IPS DF 4.7 (cell line): ENCODE measurements at regions not wholly inside any gene's neighbourhood (a gene's known extent, or its start where the extent isn't known, plus 50 kb on each side); places are given as distances from the start of the nearest gene placed in this dataset.

ENCODE experiments used
- DNase-seq: peaks from one replicate; pipeline ENCODE4 v3.0.0-alpha.2; 2013; ENCODE audit warnings: low spot score; ENCODE audit errors: extremely low read depth

GRCh38 chr1:112788054-112788453 lies 72.9 kb upstream of the PPM1J start:
- DNase-seq = no peak

GRCh38 chr1:112783059-112783458 lies 67.9 kb upstream of the PPM1J start:
- no peak for DNase-seq

- no peak for DNase-seq
These were observed 64.8 kb upstream of the PPM1J start for GRCh38 chr1:112779665-112780526.

- no peak for DNase-seq
These were observed 63.0 kb upstream of the PPM1J start for GRCh38 chr1:112778137-112778536.

GRCh38 chr1:112776688-112777087 lies 61.6 kb upstream of the PPM1J start:
- DNase-seq = no peak

GRCh38 chr1:112772781-112773180 lies 57.6 kb upstream of the PPM1J start:
- DNase-seq = no peak

GRCh38 chr1:112770724-112771123 lies 55.6 kb upstream of the PPM1J start:
- no peak for DNase-seq

- DNase-seq = no peak
These were observed 54.5 kb upstream of the PPM1J start for GRCh38 chr1:112769611-112770010.

GRCh38 chr1:112767646-112768045 lies 52.5 kb upstream of the PPM1J start:
- DNase-seq = no peak
